H9 (cell line): ENCODE measurements at regions not wholly inside any gene's neighbourhood (a gene's known extent, or its start where the extent isn't known, plus 50 kb on each side); places are given as distances from the start of the nearest gene placed in this dataset.

Experiments
- DNase-seq: peaks from one replicate; pipeline ENCODE4 v3.0.0-alpha.2; 2017
- H2AFZ ChIP-seq: one replicate; pipeline ENCODE4 v1.6.1; 2013; ENCODE audit warnings: mild to moderate bottlenecking, low read length, control low read depth, moderate library complexity
- H2AK5ac ChIP-seq: 2 replicates; pipeline ENCODE4 v1.6.1; 2013; ENCODE audit warnings: low read length, control low read depth, mixed read lengths; ENCODE audit not compliant: insufficient read length
- H2BK120ac ChIP-seq: one replicate; pipeline ENCODE4 v1.6.1; 2013; ENCODE audit warnings: low read depth, mild to moderate bottlenecking, low read length, control low read depth, inconsistent platforms; ENCODE audit not compliant: poor library complexity, severe bottlenecking
- H2BK12ac ChIP-seq: 2 replicates; pipeline ENCODE4 v1.6.1; 2013; ENCODE audit warnings: low read length, control low read depth, mixed read lengths, low read depth; ENCODE audit not compliant: insufficient read length
- H2BK15ac ChIP-seq: 2 replicates; pipeline ENCODE4 v1.6.1; 2013; ENCODE audit warnings: low read depth, low read length, control low read depth
- H2BK20ac ChIP-seq: one replicate; pipeline ENCODE4 v1.6.1; 2013; ENCODE audit warnings: low read depth, mild to moderate bottlenecking, low read length, control low read depth, inconsistent platforms; ENCODE audit not compliant: poor library complexity, severe bottlenecking
- H2BK5ac ChIP-seq: 2 replicates; pipeline ENCODE4 v1.6.1; 2013; ENCODE audit warnings: low read length, control low read depth, mixed read lengths; ENCODE audit not compliant: insufficient read length
- H3K14ac ChIP-seq: 2 replicates; pipeline ENCODE4 v1.6.1; 2013; ENCODE audit warnings: low read length, control low read depth; ENCODE audit not compliant: insufficient read depth
- H3K18ac ChIP-seq: 2 replicates; pipeline ENCODE4 v1.6.1; 2013; ENCODE audit warnings: low read depth, mild to moderate bottlenecking, mixed read lengths, low read length, control low read depth; ENCODE audit not compliant: insufficient read length
- H3K23ac ChIP-seq: 2 replicates; pipeline ENCODE4 v1.6.1; 2013; ENCODE audit warnings: low read length, control low read depth, mixed read lengths, low read depth; ENCODE audit not compliant: insufficient read length
- H3K23me2 ChIP-seq: 2 replicates; pipeline ENCODE4 v1.6.1; 2013; ENCODE audit warnings: low read depth, mild to moderate bottlenecking, mixed read lengths, low read length, control low read depth; ENCODE audit not compliant: insufficient read length, poor library complexity, severe bottlenecking
- H3K27ac ChIP-seq: 2 replicates; pipeline ENCODE4 v1.5.1; 2013; ENCODE audit warnings: low read length, control low read depth, mixed read lengths, low read depth; ENCODE audit not compliant: insufficient read length
- H3K27me3 ChIP-seq: 2 replicates; pipeline ENCODE4 v1.6.1; 2013; ENCODE audit warnings: low read length, control low read depth, inconsistent platforms; ENCODE audit not compliant: insufficient read depth
- H3K4ac ChIP-seq: 2 replicates; pipeline ENCODE4 v1.6.1; 2013; ENCODE audit warnings: low read depth, mild to moderate bottlenecking, control low read depth, inconsistent platforms, low read length, moderate library complexity
- H3K4me1 ChIP-seq: 2 replicates; pipeline ENCODE4 v1.6.1; 2013; ENCODE audit warnings: low read length, control low read depth, inconsistent platforms; ENCODE audit not compliant: insufficient read depth
- H3K4me2 ChIP-seq: 2 replicates; pipeline ENCODE4 v1.6.1; 2013; ENCODE audit warnings: low read length, control low read depth, mixed read lengths; ENCODE audit not compliant: insufficient read length, insufficient read depth
- H3K56ac ChIP-seq: 2 replicates; pipeline ENCODE4 v1.6.1; 2013; ENCODE audit warnings: low read depth, mild to moderate bottlenecking, mixed read lengths, low read length, control low read depth; ENCODE audit not compliant: insufficient read length
- H3K79me1 ChIP-seq: 2 replicates; pipeline ENCODE4 v1.6.1; 2013; ENCODE audit warnings: low read depth, mild to moderate bottlenecking, moderate library complexity, low read length, control low read depth, inconsistent platforms; ENCODE audit not compliant: insufficient read depth, poor library complexity, severe bottlenecking
- H3K79me2 ChIP-seq: 2 replicates; pipeline ENCODE4 v1.6.1; 2013; ENCODE audit warnings: low read length, control low read depth, inconsistent platforms; ENCODE audit not compliant: insufficient read depth
- H3K9ac ChIP-seq: 2 replicates; pipeline ENCODE4 v1.6.1; 2013; ENCODE audit warnings: low read length, control low read depth, mixed read lengths; ENCODE audit not compliant: insufficient read length; ENCODE audit errors: extremely low read depth
- H3K9me3 ChIP-seq: one replicate; pipeline ENCODE4 v1.6.1; 2013; ENCODE audit warnings: low read depth, low read length, inconsistent platforms; ENCODE audit not compliant: control insufficient read depth
- H3T11ph ChIP-seq: one replicate; pipeline ENCODE4 v1.6.1; 2013; ENCODE audit warnings: mild to moderate bottlenecking, low read length, control low read depth, inconsistent platforms
- H4K20me1 ChIP-seq: one replicate; pipeline ENCODE4 v1.6.1; 2013; ENCODE audit not compliant: control insufficient read depth, insufficient read length, insufficient read depth
- H4K5ac ChIP-seq: 2 replicates; pipeline ENCODE4 v1.6.1; 2013; ENCODE audit warnings: low read depth, mild to moderate bottlenecking, mixed read lengths, low read length, control low read depth; ENCODE audit not compliant: insufficient read length
- H4K8ac ChIP-seq: replicated peaks from 2 replicates; pipeline ENCODE4 v1.6.1; 2013; ENCODE audit warnings: low read length, control low read depth, mixed read lengths, low read depth; ENCODE audit not compliant: insufficient read length
- H4K91ac ChIP-seq: 2 replicates; pipeline ENCODE4 v1.6.1; 2013; ENCODE audit warnings: low read depth, mild to moderate bottlenecking, moderate library complexity, mixed read lengths, low read length, control low read depth; ENCODE audit not compliant: insufficient read length
- H3K27ac Mint-ChIP-seq, 3 experiments: 2 replicates in 2 of 3; 3 replicates in 1 of 3; pipeline ENCODE4 v1.8.0; 2020 to 2021; ENCODE audit warnings: mixed read lengths in 3 of 3, mild to moderate bottlenecking in 1 of 3, moderate library complexity in 1 of 3
- H3K27me3 Mint-ChIP-seq: 2 replicates; pipeline ENCODE4 v1.8.0; 2021; ENCODE audit warnings: low read depth, mild to moderate bottlenecking, moderate library complexity, mixed read lengths
- H3K36me3 Mint-ChIP-seq, 3 experiments: 2 replicates in 2 of 3; 3 replicates in 1 of 3; pipeline ENCODE4 v1.8.0; 2020 to 2021; ENCODE audit warnings: low read depth in 3 of 3, mixed read lengths in 3 of 3; ENCODE audit not compliant: insufficient read depth in 1 of 3
- H3K4me1 Mint-ChIP-seq, 2 experiments: 2 replicates each; pipeline ENCODE4 v1.8.0; 2020; ENCODE audit warnings: mixed read lengths in 2 of 2
- H3K4me3 Mint-ChIP-seq, 2 experiments: 2 replicates in 1 of 2; 3 replicates in 1 of 2; pipeline ENCODE4 v1.8.0; 2020 to 2021; ENCODE audit warnings: mild to moderate bottlenecking in 2 of 2, mixed read lengths in 2 of 2, moderate library complexity in 1 of 2
- H3K9me3 Mint-ChIP-seq, 2 experiments: 2 replicates in 1 of 2; 3 replicates in 1 of 2; pipeline ENCODE4 v1.8.0; 2020; ENCODE audit warnings: mild to moderate bottlenecking in 2 of 2, mixed read lengths in 2 of 2, moderate library complexity in 1 of 2
- WGBS: extraction: QIAGEN DNeasy Blood & Tissue Kit; methylation state at CpG from one replicate; pipeline ENCODE4 v1.1.7; 2013; ENCODE audit warnings: missing lambda C conversion rate, low lambda C conversion rate, mixed read lengths; ENCODE audit not compliant: insufficient read length; ENCODE audit errors: extremely low coverage; 5-methylcytosine and 5-hydroxymethylcytosine counted together
- TF ChIP-seq, protein P1 (sequence below): fragments of 200-600 bp; sonication (generic); conservative IDR thresholded peaks from 3 replicates; pipeline ENCODE4 v1.8.0; 2021; ENCODE audit warnings: antibody characterized with exemption, mild to moderate bottlenecking

DNA sequence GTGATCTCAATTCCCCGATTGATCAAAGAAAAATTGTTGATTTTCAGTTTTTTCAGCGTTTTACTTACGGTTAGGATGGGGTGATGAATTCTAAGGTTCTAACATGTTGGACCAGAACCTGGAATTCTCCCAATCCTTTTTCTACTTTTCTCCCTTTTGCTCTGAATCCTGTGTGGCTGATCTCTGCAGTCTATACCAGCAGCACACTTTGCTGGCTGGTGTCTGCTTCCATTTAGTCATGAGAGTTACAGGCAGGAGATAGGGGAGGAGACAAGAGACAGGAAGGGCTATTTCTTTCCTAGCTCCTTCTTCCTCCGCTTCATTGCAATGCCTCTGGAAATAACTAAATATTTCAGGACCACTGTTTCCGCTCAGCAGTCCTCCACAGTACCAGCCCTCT, 623.9 kb downstream of the CENPC start:
- no peak overlapping the region for H3K4me3 Mint-ChIP-seq
- no peak overlapping the region for H3K23ac ChIP-seq
- no peaks in the 10 kb centered on the region for H3K27me3 Mint-ChIP-seq
- H3K79me1 ChIP-seq: no peaks in the 10 kb centered on the region
- no peak overlapping the region for H2BK15ac ChIP-seq
- H3K79me2 ChIP-seq: no peaks in the 10 kb centered on the region
- H3K27ac Mint-ChIP-seq: no peak overlapping the region
- H3K4me1 Mint-ChIP-seq: no peaks in the 10 kb centered on the region
- no peak overlapping the region for H2AFZ ChIP-seq
- no peak overlapping the region for H2BK5ac ChIP-seq
- no peaks in the 10 kb centered on the region for H4K20me1 ChIP-seq
- no peak overlapping the region for H2BK120ac ChIP-seq
- H3K18ac ChIP-seq: no peak overlapping the region
- no peak overlapping the region for H3K14ac ChIP-seq
- no peak overlapping the region for H3K9ac ChIP-seq
- no peak overlapping the region for H3K4ac ChIP-seq
- H2AK5ac ChIP-seq: no peak overlapping the region
- H3K9me3 ChIP-seq: no peaks in the 10 kb centered on the region
- TF ChIP-seq, protein P1, sequence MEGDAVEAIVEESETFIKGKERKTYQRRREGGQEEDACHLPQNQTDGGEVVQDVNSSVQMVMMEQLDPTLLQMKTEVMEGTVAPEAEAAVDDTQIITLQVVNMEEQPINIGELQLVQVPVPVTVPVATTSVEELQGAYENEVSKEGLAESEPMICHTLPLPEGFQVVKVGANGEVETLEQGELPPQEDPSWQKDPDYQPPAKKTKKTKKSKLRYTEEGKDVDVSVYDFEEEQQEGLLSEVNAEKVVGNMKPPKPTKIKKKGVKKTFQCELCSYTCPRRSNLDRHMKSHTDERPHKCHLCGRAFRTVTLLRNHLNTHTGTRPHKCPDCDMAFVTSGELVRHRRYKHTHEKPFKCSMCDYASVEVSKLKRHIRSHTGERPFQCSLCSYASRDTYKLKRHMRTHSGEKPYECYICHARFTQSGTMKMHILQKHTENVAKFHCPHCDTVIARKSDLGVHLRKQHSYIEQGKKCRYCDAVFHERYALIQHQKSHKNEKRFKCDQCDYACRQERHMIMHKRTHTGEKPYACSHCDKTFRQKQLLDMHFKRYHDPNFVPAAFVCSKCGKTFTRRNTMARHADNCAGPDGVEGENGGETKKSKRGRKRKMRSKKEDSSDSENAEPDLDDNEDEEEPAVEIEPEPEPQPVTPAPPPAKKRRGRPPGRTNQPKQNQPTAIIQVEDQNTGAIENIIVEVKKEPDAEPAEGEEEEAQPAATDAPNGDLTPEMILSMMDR: no peak
- H3K9me3 Mint-ChIP-seq: no peaks in the 10 kb centered on the region
- WGBS: no CpG with 5 or more reads among the region's 5 CpGs
- H3T11ph ChIP-seq: no peak overlapping the region
- no peaks in the 10 kb centered on the region for H3K4me1 ChIP-seq
- H2BK20ac ChIP-seq: no peak overlapping the region
- H2BK12ac ChIP-seq: no peak overlapping the region
- H4K5ac ChIP-seq: no peak overlapping the region
- no peak overlapping the region for H4K91ac ChIP-seq
- H3K56ac ChIP-seq: no peak overlapping the region
- H3K27ac ChIP-seq: no peak overlapping the region
- H4K8ac ChIP-seq: no peak overlapping the region
- no peaks in the 10 kb centered on the region for H3K36me3 Mint-ChIP-seq
- H3K27me3 ChIP-seq: no peaks in the 10 kb centered on the region
- no peaks in the 10 kb centered on the region for H3K23me2 ChIP-seq
- no peak for DNase-seq
- no peak overlapping the region for H3K4me2 ChIP-seq
